HEK293 (cell line): ENCODE measurements at regions not wholly inside any gene's neighbourhood (a gene's known extent, or its start where the extent isn't known, plus 50 kb on each side); places are given as distances from the start of the nearest gene placed in this dataset.

Source experiments
- HOXC10 ChIP-seq: sonication (generic); formaldehyde crosslinking; IDR thresholded peaks from 2 replicates; pipeline ENCODE4 v1.8.1; 2023; ENCODE audit warnings: mild to moderate bottlenecking, missing genetic modification reagents
- ZBTB8A ChIP-seq: fragments of 450-650 bp; formaldehyde crosslinking; IDR thresholded peaks from 2 replicates; pipeline ENCODE4 v1.5.1; 2016; ENCODE audit warnings: missing biosample characterization, missing genetic modification characterization
- ZNF423 ChIP-seq: fragments of 450-650 bp; formaldehyde crosslinking; IDR thresholded peaks from 2 replicates; pipeline ENCODE4 v1.5.1; 2016; ENCODE audit warnings: missing biosample characterization, missing genetic modification characterization
- TF ChIP-seq, protein P1 (sequence below): fragments of 450-650 bp; formaldehyde crosslinking; IDR thresholded peaks from 2 replicates; pipeline ENCODE4 v1.5.1; 2016; ENCODE audit warnings: missing biosample characterization, missing genetic modification characterization
- TF ChIP-seq, protein P2 (sequence below): fragments of 450-650 bp; formaldehyde crosslinking; IDR thresholded peaks from 2 replicates; pipeline ENCODE4 v1.5.1; 2016; ENCODE audit warnings: missing biosample characterization, missing genetic modification characterization
- TF ChIP-seq, protein P3 (sequence below): fragments of 450-650 bp; formaldehyde crosslinking; IDR thresholded peaks from 2 replicates; pipeline ENCODE4 v1.5.1; 2016; ENCODE audit warnings: missing biosample characterization, missing genetic modification characterization, low read depth

DNA sequence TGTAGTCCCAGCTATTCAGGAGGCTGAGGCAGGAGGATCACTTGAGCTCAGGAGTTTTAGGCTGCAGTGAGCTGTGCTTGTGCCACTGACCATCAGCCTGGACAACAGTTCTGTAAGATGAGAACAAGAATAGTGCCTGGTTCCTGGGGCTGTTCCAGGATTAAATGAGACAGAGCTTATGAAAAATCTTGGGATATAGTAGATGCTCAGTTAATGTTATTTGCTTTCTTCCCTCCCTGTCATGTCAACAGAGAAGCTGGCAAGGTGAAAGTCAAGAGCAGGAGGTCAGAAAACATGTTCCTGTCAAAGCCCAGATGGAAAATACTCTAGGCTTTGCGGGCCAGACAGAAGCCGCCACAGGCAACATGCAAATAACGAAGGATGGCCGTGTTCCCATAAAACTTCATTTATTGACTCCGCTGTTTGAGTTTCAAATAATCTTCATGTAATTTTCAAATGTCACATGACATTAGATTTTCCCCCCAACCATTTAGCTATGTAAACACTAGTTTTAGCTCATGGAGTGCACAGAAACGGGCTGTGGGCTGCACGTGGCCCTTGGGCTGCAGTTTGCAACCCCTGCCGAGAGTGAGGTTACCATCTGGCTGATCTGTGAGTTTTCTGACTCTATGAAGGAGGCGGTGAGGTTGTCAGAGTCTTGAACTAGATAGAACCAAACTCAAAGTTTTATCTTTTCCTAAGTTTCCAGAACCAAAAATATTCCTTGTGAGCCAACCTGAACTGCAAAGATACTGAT lies 63.4 kb upstream of the PMEPA1 start:
- TF ChIP-seq ZBTB8A, result no peak
- no peak for TF ChIP-seq HOXC10
- TF ChIP-seq, protein P1, sequence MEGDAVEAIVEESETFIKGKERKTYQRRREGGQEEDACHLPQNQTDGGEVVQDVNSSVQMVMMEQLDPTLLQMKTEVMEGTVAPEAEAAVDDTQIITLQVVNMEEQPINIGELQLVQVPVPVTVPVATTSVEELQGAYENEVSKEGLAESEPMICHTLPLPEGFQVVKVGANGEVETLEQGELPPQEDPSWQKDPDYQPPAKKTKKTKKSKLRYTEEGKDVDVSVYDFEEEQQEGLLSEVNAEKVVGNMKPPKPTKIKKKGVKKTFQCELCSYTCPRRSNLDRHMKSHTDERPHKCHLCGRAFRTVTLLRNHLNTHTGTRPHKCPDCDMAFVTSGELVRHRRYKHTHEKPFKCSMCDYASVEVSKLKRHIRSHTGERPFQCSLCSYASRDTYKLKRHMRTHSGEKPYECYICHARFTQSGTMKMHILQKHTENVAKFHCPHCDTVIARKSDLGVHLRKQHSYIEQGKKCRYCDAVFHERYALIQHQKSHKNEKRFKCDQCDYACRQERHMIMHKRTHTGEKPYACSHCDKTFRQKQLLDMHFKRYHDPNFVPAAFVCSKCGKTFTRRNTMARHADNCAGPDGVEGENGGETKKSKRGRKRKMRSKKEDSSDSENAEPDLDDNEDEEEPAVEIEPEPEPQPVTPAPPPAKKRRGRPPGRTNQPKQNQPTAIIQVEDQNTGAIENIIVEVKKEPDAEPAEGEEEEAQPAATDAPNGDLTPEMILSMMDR, result no peak
- TF ChIP-seq, protein P2, sequence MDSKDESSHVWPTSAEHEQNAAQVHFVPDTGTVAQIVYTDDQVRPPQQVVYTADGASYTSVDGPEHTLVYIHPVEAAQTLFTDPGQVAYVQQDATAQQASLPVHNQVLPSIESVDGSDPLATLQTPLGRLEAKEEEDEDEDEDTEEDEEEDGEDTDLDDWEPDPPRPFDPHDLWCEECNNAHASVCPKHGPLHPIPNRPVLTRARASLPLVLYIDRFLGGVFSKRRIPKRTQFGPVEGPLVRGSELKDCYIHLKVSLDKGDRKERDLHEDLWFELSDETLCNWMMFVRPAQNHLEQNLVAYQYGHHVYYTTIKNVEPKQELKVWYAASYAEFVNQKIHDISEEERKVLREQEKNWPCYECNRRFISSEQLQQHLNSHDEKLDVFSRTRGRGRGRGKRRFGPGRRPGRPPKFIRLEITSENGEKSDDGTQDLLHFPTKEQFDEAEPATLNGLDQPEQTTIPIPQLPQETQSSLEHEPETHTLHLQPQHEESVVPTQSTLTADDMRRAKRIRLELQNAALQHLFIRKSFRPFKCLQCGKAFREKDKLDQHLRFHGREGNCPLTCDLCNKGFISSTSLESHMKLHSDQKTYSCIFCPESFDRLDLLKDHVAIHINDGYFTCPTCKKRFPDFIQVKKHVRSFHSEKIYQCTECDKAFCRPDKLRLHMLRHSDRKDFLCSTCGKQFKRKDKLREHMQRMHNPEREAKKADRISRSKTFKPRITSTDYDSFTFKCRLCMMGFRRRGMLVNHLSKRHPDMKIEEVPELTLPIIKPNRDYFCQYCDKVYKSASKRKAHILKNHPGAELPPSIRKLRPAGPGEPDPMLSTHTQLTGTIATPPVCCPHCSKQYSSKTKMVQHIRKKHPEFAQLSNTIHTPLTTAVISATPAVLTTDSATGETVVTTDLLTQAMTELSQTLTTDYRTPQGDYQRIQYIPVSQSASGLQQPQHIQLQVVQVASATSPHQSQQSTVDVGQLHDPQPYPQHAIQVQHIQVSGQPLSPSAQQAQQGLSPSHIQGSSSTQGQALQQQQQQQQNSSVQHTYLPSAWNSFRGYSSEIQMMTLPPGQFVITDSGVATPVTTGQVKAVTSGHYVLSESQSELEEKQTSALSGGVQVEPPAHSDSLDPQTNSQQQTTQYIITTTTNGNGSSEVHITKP, result no peak
- no peak for TF ChIP-seq ZNF423
- TF ChIP-seq, protein P3, sequence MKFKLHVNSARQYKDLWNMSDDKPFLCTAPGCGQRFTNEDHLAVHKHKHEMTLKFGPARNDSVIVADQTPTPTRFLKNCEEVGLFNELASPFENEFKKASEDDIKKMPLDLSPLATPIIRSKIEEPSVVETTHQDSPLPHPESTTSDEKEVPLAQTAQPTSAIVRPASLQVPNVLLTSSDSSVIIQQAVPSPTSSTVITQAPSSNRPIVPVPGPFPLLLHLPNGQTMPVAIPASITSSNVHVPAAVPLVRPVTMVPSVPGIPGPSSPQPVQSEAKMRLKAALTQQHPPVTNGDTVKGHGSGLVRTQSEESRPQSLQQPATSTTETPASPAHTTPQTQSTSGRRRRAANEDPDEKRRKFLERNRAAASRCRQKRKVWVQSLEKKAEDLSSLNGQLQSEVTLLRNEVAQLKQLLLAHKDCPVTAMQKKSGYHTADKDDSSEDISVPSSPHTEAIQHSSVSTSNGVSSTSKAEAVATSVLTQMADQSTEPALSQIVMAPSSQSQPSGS, result no peak
